AG10803 (cell line): ENCODE measurements at regions not wholly inside any gene's neighbourhood (a gene's known extent, or its start where the extent isn't known, plus 50 kb on each side); places are given as distances from the start of the nearest gene placed in this dataset.

Experiments used
- DNase-seq: peaks from one replicate; pipeline ENCODE4 v3.0.0; 2010; ENCODE audit warnings: low read depth
- H3K4me3 ChIP-seq: 2 replicates; pipeline ENCODE4 v1.5.1; 2011; ENCODE audit warnings: mild to moderate bottlenecking, low read length, control low read depth
- CTCF ChIP-seq: conservative IDR thresholded peaks from 2 replicates; pipeline ENCODE4 v1.5.1; 2011; ENCODE audit warnings: mild to moderate bottlenecking, low read length, control low read depth, inconsistent platforms

- H3K4me3 ChIP-seq: no peak overlapping the region
- no peak for DNase-seq
- TF ChIP-seq CTCF: no peak
Observed at GRCh38 chr16:55248058-55248457, 75.9 kb upstream of the IRX6 start.

- H3K4me3 ChIP-seq: no peak overlapping the region
- no peak for DNase-seq
- TF ChIP-seq CTCF: no peak
Observed at GRCh38 chr16:55248494-55248893, 75.5 kb upstream of the IRX6 start.

- no peak for TF ChIP-seq CTCF
- DNase-seq: no peak
- no peak overlapping the region for H3K4me3 ChIP-seq
Observed at GRCh38 chr16:55249361-55249760, 74.6 kb upstream of the IRX6 start.

GRCh38 chr16:55249936-55250335 is 74.1 kb upstream of the IRX6 start:
- TF ChIP-seq CTCF: no peak
- no peak overlapping the region for H3K4me3 ChIP-seq
- DNase-seq: no peak

- peak; percentile 74 for DNase-seq
- TF ChIP-seq CTCF: no peak
- H3K4me3 ChIP-seq: no peak overlapping the region
Observed at GRCh38 chr16:55250701-55251100, 73.3 kb upstream of the IRX6 start.

GRCh38 chr16:55251151-55251550 is 72.9 kb upstream of the IRX6 start:
- DNase-seq: no peak
- no peak for TF ChIP-seq CTCF
- H3K4me3 ChIP-seq: no peak overlapping the region

- no peak for DNase-seq
- H3K4me3 ChIP-seq: no peak overlapping the region
- no peak for TF ChIP-seq CTCF
Observed at GRCh38 chr16:55252577-55252976, 71.4 kb upstream of the IRX6 start.
